ENCODE measurements at regions not wholly inside any gene's neighbourhood (a gene's known extent, or its start where the extent isn't known, plus 50 kb on each side); places are given as distances from the start of the nearest gene placed in this dataset.

- no peak for TF ChIP-seq CTCF (optimal IDR thresholded peaks at IDR 0.05 in 1 of 3, IDR thresholded peaks at IDR 0.05 in 1 of 3, conservative IDR thresholded peaks at IDR 0.05 in 1 of 3; ENCODE audit: extremely low read depth in 1 of 3, insufficient read depth in 2 of 3, low read length in 3 of 3)
- no peak for TF ChIP-seq EZH2 (IDR thresholded peaks at IDR 0.05; ENCODE audit: low read length)
These were observed 390.5 kb downstream of the ZNF608 start for GRCh38 chr5:124355928-124356327.

Measured in keratinocyte (primary cell).